ENCODE measurements at regions not wholly inside any gene's neighbourhood (a gene's known extent, or its start where the extent isn't known, plus 50 kb on each side); places are given as distances from the start of the nearest gene placed in this dataset.
"Not testable (repeated sequence)": the region's sequence is repeated elsewhere in the genome, so short reads cannot be mapped to it uniquely, and the experiment has no call there.

- no peak overlapping the region for H3K14ac ChIP-seq (ENCODE audit: insufficient read length)
- TF ChIP-seq RNF2 (IDR thresholded peaks at IDR 0.05; ENCODE audit: borderline replicate concordance, low read depth, low read length, missing control alignments, poor library complexity, severe bottlenecking), result no peak
- H4K8ac ChIP-seq (ENCODE audit: extremely low read depth, insufficient read depth, low read length), result no peak overlapping the region
- H3K9ac ChIP-seq (replicated peaks in 1 of 4; ENCODE audit: extremely low read depth in 1 of 4, low read depth in 3 of 4, low read length in 3 of 4), result no peak overlapping the region
- DNase-seq (ENCODE audit: low read depth in 1 of 2, low spot score in 2 of 2) (no peak), FAIRE-seq (no peak)
- H4K20me1 ChIP-seq (replicated peaks in 1 of 2; ENCODE audit: control insufficient read depth in 1 of 2, insufficient read depth in 2 of 2, low read length in 2 of 2), result no peaks in the 10 kb centered on the region
- no peaks in the 10 kb centered on the region for H3K79me2 ChIP-seq (ENCODE audit: control insufficient read depth in 1 of 2, insufficient read depth in 2 of 2, low read length in 2 of 2)
- 78% methylated on average over 1 of the region's 1 CpG; no CpG with 5 or more reads in 1 of the 2 experiments for WGBS, 2 experiments (ENCODE audit: extremely low coverage in 1 of 2, insufficient coverage in 1 of 2, insufficient read length in 1 of 2, insufficient replicate concordance in 2 of 2, low coverage in 1 of 2, low lambda C conversion rate in 2 of 2, missing lambda C conversion rate in 1 of 2)
- no peak overlapping the region for H3K18ac ChIP-seq (ENCODE audit: extremely low read depth, low read length)
- no peaks in the 10 kb centered on the region for H3K27me3 ChIP-seq (replicated peaks in 1 of 4; ENCODE audit: control insufficient read depth in 3 of 4, extremely low read depth in 1 of 4, insufficient read depth in 3 of 4, low read length in 3 of 4)
- no peak overlapping the region for H3K56ac ChIP-seq (replicated peaks; ENCODE audit: insufficient read length, low read depth, low read length)
- H2BK120ac ChIP-seq (replicated peaks; ENCODE audit: low read depth, low read length), result no peak overlapping the region
- no peak overlapping the region for H3K27ac ChIP-seq (ENCODE audit: low read depth, low read length)
- no peak overlapping the region for H2AK5ac ChIP-seq (ENCODE audit: low read depth, low read length)
- ChIA-PET POLR2A (ENCODE audit: partially characterized antibody) (interaction anchor here (0.7 kb wide), 1 partner anchor 406 kb away, joined by 3 read pairs; no protein-coding TSS in a partner anchor), CTCF (ENCODE audit: partially characterized antibody) (interaction anchor here (1.7 kb wide), 1 partner anchor 194 kb away, joined by 3 read pairs; no protein-coding TSS in a partner anchor)
- no peak overlapping the region for H4K5ac ChIP-seq (ENCODE audit: insufficient read length, low read depth, low read length)
- 0 out of 8 replicates have a peak, but pooled peaks cover 0 to 3% (median 0%) of the 10 kb centered on the region in 4 experiments for H3K36me3 ChIP-seq (ENCODE audit: control insufficient read depth in 2 of 4, insufficient read depth in 4 of 4, low read length in 3 of 4)
- no peak overlapping the region for H2BK15ac ChIP-seq (ENCODE audit: low read length)
- H3K9me3 ChIP-seq (ENCODE audit: insufficient read depth in 2 of 2, low read depth in 1 of 2, low read length in 1 of 2), result 0 out of 4 replicates have a peak, but pooled peaks cover 0 to 2% of the 10 kb centered on the region in 2 experiments
- no peak overlapping the region for H3K4ac ChIP-seq (replicated peaks; ENCODE audit: insufficient read length, low read depth, low read length)
- no peaks in the 10 kb centered on the region for H3K79me1 ChIP-seq (ENCODE audit: low read depth, low read length)
- no peak overlapping the region for H3K23ac ChIP-seq (ENCODE audit: insufficient read length)
- no peak overlapping the region for H2BK12ac ChIP-seq (ENCODE audit: low read depth, low read length)
- no peak overlapping the region for H3K4me3 ChIP-seq (ENCODE audit: extremely low read depth in 1 of 4, insufficient read depth in 2 of 4, low read depth in 3 of 4, low read length in 4 of 4)
- no peak overlapping the region for H2AFZ ChIP-seq (ENCODE audit: low read length)
- H4K91ac ChIP-seq (replicated peaks; ENCODE audit: insufficient read length, low read length), result no peak overlapping the region
- H2BK20ac ChIP-seq (ENCODE audit: low read length), result no peak overlapping the region
- no peaks in the 10 kb centered on the region; the same call in 1 of the 2 replicates for H3K23me2 ChIP-seq (ENCODE audit: low read depth, low read length)
- H3K4me1 ChIP-seq (replicated peaks in 1 of 4; ENCODE audit: control insufficient read depth in 3 of 4, insufficient read depth in 4 of 4, low read length in 3 of 4), result no peaks in the 10 kb centered on the region
- H2BK5ac ChIP-seq (ENCODE audit: low read depth, low read length), result no peak overlapping the region
- no peak overlapping the region for H3K4me2 ChIP-seq (ENCODE audit: insufficient read depth in 1 of 2, low read depth in 2 of 2, low read length in 2 of 2)
These were observed 437.5 kb downstream of the NR4A2 start for GRCh38 chr2:155895016-155895415.

DNA sequence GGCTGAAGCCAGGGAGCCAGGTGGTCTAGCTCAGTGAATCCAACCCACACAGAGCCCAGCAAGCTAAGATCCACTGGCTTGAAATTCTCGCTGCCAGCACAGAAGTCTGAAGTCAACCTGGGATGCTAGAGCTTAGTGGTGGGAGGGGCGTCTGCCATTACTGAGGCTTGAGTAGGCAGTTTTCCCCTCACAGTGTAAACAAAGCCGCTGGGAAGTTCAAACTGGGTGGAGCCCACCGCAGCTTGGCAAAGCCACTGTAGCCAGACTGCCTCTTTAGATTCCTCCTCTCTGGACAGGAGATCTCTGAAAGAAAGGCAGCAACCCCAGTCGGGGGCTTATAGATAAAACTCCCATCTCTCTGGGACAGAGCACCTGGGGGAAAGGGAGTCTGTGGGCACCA, 452.1 kb downstream of the NR4A2 start:
- H2AFZ ChIP-seq (ENCODE audit: low read length); DNase-seq (ENCODE audit: low read depth in 1 of 2, low spot score in 2 of 2); H4K5ac ChIP-seq (ENCODE audit: insufficient read length, low read depth, low read length); H2BK5ac ChIP-seq (ENCODE audit: low read depth, low read length); H2BK20ac ChIP-seq (ENCODE audit: low read length); H2BK15ac ChIP-seq (ENCODE audit: low read length); H3K14ac ChIP-seq (ENCODE audit: insufficient read length); H3K79me1 ChIP-seq (ENCODE audit: low read depth, low read length); H3K18ac ChIP-seq (ENCODE audit: extremely low read depth, low read length); H3K79me2 ChIP-seq (ENCODE audit: control insufficient read depth in 1 of 2, insufficient read depth in 2 of 2, low read length in 2 of 2); H4K8ac ChIP-seq (ENCODE audit: extremely low read depth, insufficient read depth, low read length); H3K27me3 ChIP-seq (replicated peaks in 1 of 4; ENCODE audit: control insufficient read depth in 3 of 4, extremely low read depth in 1 of 4, insufficient read depth in 3 of 4, low read length in 3 of 4); H3K27ac ChIP-seq (ENCODE audit: low read depth, low read length); H3K4me1 ChIP-seq (replicated peaks in 1 of 4; ENCODE audit: control insufficient read depth in 3 of 4, insufficient read depth in 4 of 4, low read length in 3 of 4); H4K20me1 ChIP-seq (replicated peaks in 1 of 2; ENCODE audit: control insufficient read depth in 1 of 2, insufficient read depth in 2 of 2, low read length in 2 of 2); H3K36me3 ChIP-seq (ENCODE audit: control insufficient read depth in 2 of 4, insufficient read depth in 4 of 4, low read length in 3 of 4); H3K56ac ChIP-seq (replicated peaks; ENCODE audit: insufficient read length, low read depth, low read length); H3K4me3 ChIP-seq (ENCODE audit: extremely low read depth in 1 of 4, insufficient read depth in 2 of 4, low read depth in 3 of 4, low read length in 4 of 4); H3K9ac ChIP-seq (replicated peaks in 1 of 4; ENCODE audit: extremely low read depth in 1 of 4, low read depth in 3 of 4, low read length in 3 of 4); FAIRE-seq; H3K23ac ChIP-seq (ENCODE audit: insufficient read length); H3K4ac ChIP-seq (replicated peaks; ENCODE audit: insufficient read length, low read depth, low read length); H2BK12ac ChIP-seq (ENCODE audit: low read depth, low read length); H3K9me3 ChIP-seq (ENCODE audit: insufficient read depth in 2 of 2, low read depth in 1 of 2, low read length in 1 of 2); H3K23me2 ChIP-seq (ENCODE audit: low read depth, low read length); H2AK5ac ChIP-seq (ENCODE audit: low read depth, low read length); H3K4me2 ChIP-seq (ENCODE audit: insufficient read depth in 1 of 2, low read depth in 2 of 2, low read length in 2 of 2); POLR2A ChIA-PET (ENCODE audit: partially characterized antibody); H4K91ac ChIP-seq (replicated peaks; ENCODE audit: insufficient read length, low read length); H2BK120ac ChIP-seq (replicated peaks; ENCODE audit: low read depth, low read length): not testable (repeated sequence)
- WGBS, 2 experiments (ENCODE audit: extremely low coverage in 1 of 2, insufficient coverage in 1 of 2, insufficient read length in 1 of 2, insufficient replicate concordance in 2 of 2, low coverage in 1 of 2, low lambda C conversion rate in 2 of 2, missing lambda C conversion rate in 1 of 2), result 87% methylated on average over 5 of the region's 5 CpGs; no CpG with 5 or more reads in 1 of the 2 experiments
- CTCF ChIA-PET (ENCODE audit: partially characterized antibody), result interaction anchor here (1.1 kb wide), 1 partner anchor 503 kb away, joined by 3 read pairs; no protein-coding TSS in a partner anchor

All from H1 (cell line).